OCI-M2 (cell line): ENCODE measurements at regions not wholly inside any gene's neighbourhood (a gene's known extent, or its start where the extent isn't known, plus 50 kb on each side); places are given as distances from the start of the nearest gene placed in this dataset.
"Not testable (repeated sequence)": the region's sequence is repeated elsewhere in the genome, so short reads cannot be mapped to it uniquely, and the experiment has no call there.

Experiments
- DNase-seq: peaks from one replicate; lab custom pipeline; 2025; ENCODE audit not compliant: unreplicated experiment; lab: John Stamatoyannopoulos, UW

- no peak for DNase-seq
Observed at GRCh38 chr3:106512846-106513245, 644.0 kb upstream of the CBLB start.

- no peak for DNase-seq
Observed at GRCh38 chr3:106514431-106514830, 645.6 kb upstream of the CBLB start.

GRCh38 chr3:106518516-106518915, 649.7 kb upstream of the CBLB start:
- DNase-seq, result no peak

GRCh38 chr3:106522397-106522796, 653.6 kb upstream of the CBLB start:
- DNase-seq, result no peak

- DNase-seq, result no peak
Observed at GRCh38 chr3:106528932-106529331, 660.1 kb upstream of the CBLB start.

- no peak for DNase-seq
Observed at GRCh38 chr3:106529738-106530137, 660.9 kb upstream of the CBLB start.

- DNase-seq, result no peak
Observed at GRCh38 chr3:106530367-106530766, 661.6 kb upstream of the CBLB start.

- not testable (repeated sequence) for DNase-seq
Observed at GRCh38 chr3:106531771-106532329, 663.0 kb upstream of the CBLB start.

- no peak for DNase-seq
Observed at GRCh38 chr3:106533093-106533787, 664.4 kb upstream of the CBLB start.

GRCh38 chr3:106533788-106534160, 665.0 kb upstream of the CBLB start:
- no peak for DNase-seq

GRCh38 chr3:106534206-106534605, 665.4 kb upstream of the CBLB start:
- DNase-seq, result no peak

GRCh38 chr3:106540743-106541142, 671.9 kb upstream of the CBLB start:
- no peak for DNase-seq

- DNase-seq, result no peak
Observed at GRCh38 chr3:106542101-106542769, 673.4 kb upstream of the CBLB start.

GRCh38 chr3:106552351-106553043, 683.7 kb upstream of the CBLB start:
- DNase-seq, result no peak

GRCh38 chr3:106560451-106560966, 691.7 kb upstream of the CBLB start:
- DNase-seq, result no peak

- no peak for DNase-seq
Observed at GRCh38 chr3:106566277-106566676, 697.5 kb upstream of the CBLB start.

- DNase-seq, result no peak
Observed at GRCh38 chr3:106570426-106570825, 701.6 kb upstream of the CBLB start.

GRCh38 chr3:106573605-106574004, 704.8 kb upstream of the CBLB start:
- DNase-seq, result no peak

- no peak for DNase-seq
Observed at GRCh38 chr3:106575029-106575428, 706.2 kb upstream of the CBLB start.

GRCh38 chr3:106577241-106577640, 708.4 kb upstream of the CBLB start:
- DNase-seq, result no peak

GRCh38 chr3:106578911-106579310, 710.1 kb upstream of the CBLB start:
- DNase-seq, result no peak

- no peak for DNase-seq
Observed at GRCh38 chr3:106582151-106582550, 713.3 kb upstream of the CBLB start.
